Osteoblast (primary cell): ENCODE measurements at regions not wholly inside any gene's neighbourhood (a gene's known extent, or its start where the extent isn't known, plus 50 kb on each side); places are given as distances from the start of the nearest gene placed in this dataset.
A peak's percentile ranks its signal among the peaks of the same experiment; 100 is the strongest.

Experiments
- DNase-seq: peaks from one replicate; pipeline ENCODE4 v3.0.0; 2011; ENCODE audit warnings: low spot score, mixed read lengths; ENCODE audit not compliant: insufficient read length; ENCODE audit errors: missing footprints
- H2AFZ ChIP-seq: 2 replicates; pipeline ENCODE4 v1.6.0; 2011; ENCODE audit warnings: mild to moderate bottlenecking, low read length
- H3K27ac ChIP-seq: 2 replicates; pipeline ENCODE4 v1.5.1; 2011; ENCODE audit warnings: mild to moderate bottlenecking, low read depth, low read length, moderate library complexity
- H3K27me3 ChIP-seq: 2 replicates; pipeline ENCODE4 v1.6.0; 2012; ENCODE audit warnings: mild to moderate bottlenecking, control low read depth, inconsistent platforms, low read length, moderate library complexity; ENCODE audit not compliant: insufficient read depth
- H3K36me3 ChIP-seq: 2 replicates; pipeline ENCODE4 v1.5.1; 2011; ENCODE audit warnings: mild to moderate bottlenecking, low read length, control low read depth, moderate library complexity; ENCODE audit not compliant: insufficient read depth
- H3K4me1 ChIP-seq: 2 replicates; pipeline ENCODE4 v1.5.1; 2011; ENCODE audit warnings: mild to moderate bottlenecking, low read length, control low read depth, moderate library complexity; ENCODE audit not compliant: insufficient read depth
- H3K4me2 ChIP-seq: 2 replicates; pipeline ENCODE4 v1.6.0; 2011; ENCODE audit warnings: mild to moderate bottlenecking, low read length; ENCODE audit not compliant: insufficient read depth
- H3K4me3 ChIP-seq: fragments of 200-600 bp; sonication (generic); 3 replicates; pipeline ENCODE4 v1.5.1; 2012; ENCODE audit warnings: mild to moderate bottlenecking, low read length, inconsistent platforms; ENCODE audit not compliant: insufficient read depth
- H3K79me2 ChIP-seq: 2 replicates; pipeline ENCODE4 v1.6.0; 2012; ENCODE audit warnings: mild to moderate bottlenecking, low read length, control low read depth, inconsistent platforms; ENCODE audit not compliant: insufficient read depth
- H3K9me3 ChIP-seq: 2 replicates; pipeline ENCODE4 v1.5.1; 2011; ENCODE audit warnings: low read depth, low read length, control low read depth
- H4K20me1 ChIP-seq: 2 replicates; pipeline ENCODE4 v1.6.0; 2012; ENCODE audit warnings: mild to moderate bottlenecking, low read length, control low read depth; ENCODE audit not compliant: insufficient read depth
- CTCF ChIP-seq: IDR thresholded peaks from 2 replicates; pipeline ENCODE4 v1.5.1; 2011; ENCODE audit warnings: mild to moderate bottlenecking, low read depth, low read length, moderate library complexity; ENCODE audit errors: extremely low read depth

GRCh38 chr5:12854386-12854785, 950.1 kb upstream of the CTNND2 start:
- no peaks in the 10 kb centered on the region for H3K36me3 ChIP-seq
- H3K4me1 ChIP-seq: no peaks in the 10 kb centered on the region
- H3K9me3 ChIP-seq: peaks cover 3% of the 10 kb centered on the region
- no peak overlapping the region for H3K4me2 ChIP-seq
- no peak overlapping the region for H3K27ac ChIP-seq
- no peaks in the 10 kb centered on the region for H3K27me3 ChIP-seq
- H2AFZ ChIP-seq: no peak overlapping the region
- no peak overlapping the region for H3K4me3 ChIP-seq
- no peaks in the 10 kb centered on the region for H4K20me1 ChIP-seq
- no peak for DNase-seq
- no peak for TF ChIP-seq CTCF
- H3K79me2 ChIP-seq: no peaks in the 10 kb centered on the region

GRCh38 chr5:12851761-12852160, 947.5 kb upstream of the CTNND2 start:
- H3K36me3 ChIP-seq: no peaks in the 10 kb centered on the region
- H3K9me3 ChIP-seq: peaks cover 3% of the 10 kb centered on the region
- TF ChIP-seq CTCF: no peak
- H3K27me3 ChIP-seq: no peaks in the 10 kb centered on the region
- no peak overlapping the region for H3K27ac ChIP-seq
- H3K4me1 ChIP-seq: no peaks in the 10 kb centered on the region
- H3K4me3 ChIP-seq: no peak overlapping the region
- no peak overlapping the region for H3K4me2 ChIP-seq
- no peaks in the 10 kb centered on the region for H3K79me2 ChIP-seq
- no peak for DNase-seq
- H4K20me1 ChIP-seq: no peaks in the 10 kb centered on the region
- H2AFZ ChIP-seq: no peak overlapping the region

GRCh38 chr5:12848709-12849108, 944.5 kb upstream of the CTNND2 start:
- Histone ChIP-seq H4K20me1 (no peaks in the 10 kb centered on the region), H3K36me3 (no peaks in the 10 kb centered on the region), H3K4me1 (no peaks in the 10 kb centered on the region), H3K9me3 (peaks cover 8% of the 10 kb centered on the region), H3K4me2 (no peak overlapping the region), H3K79me2 (no peaks in the 10 kb centered on the region), H3K27ac (no peak overlapping the region), H2AFZ (no peak overlapping the region), H3K4me3 (no peak overlapping the region), H3K27me3 (no peaks in the 10 kb centered on the region)
- no peak for DNase-seq
- TF ChIP-seq CTCF: no peak

- TF ChIP-seq CTCF: no peak
- Histone ChIP-seq H3K27me3 (no peaks in the 10 kb centered on the region), H3K36me3 (no peaks in the 10 kb centered on the region), H3K79me2 (no peaks in the 10 kb centered on the region), H4K20me1 (no peaks in the 10 kb centered on the region), H3K9me3 (peaks cover 8% of the 10 kb centered on the region), H2AFZ (no peak overlapping the region), H3K27ac (no peak overlapping the region), H3K4me1 (no peaks in the 10 kb centered on the region), H3K4me2 (no peak overlapping the region), H3K4me3 (no peak overlapping the region)
- peak; percentile 3 for DNase-seq
These were observed 941.4 kb upstream of the CTNND2 start for GRCh38 chr5:12845549-12846159.
